ENCODE measurements at regions not wholly inside any gene's neighbourhood (a gene's known extent, or its start where the extent isn't known, plus 50 kb on each side); places are given as distances from the start of the nearest gene placed in this dataset.

DNA sequence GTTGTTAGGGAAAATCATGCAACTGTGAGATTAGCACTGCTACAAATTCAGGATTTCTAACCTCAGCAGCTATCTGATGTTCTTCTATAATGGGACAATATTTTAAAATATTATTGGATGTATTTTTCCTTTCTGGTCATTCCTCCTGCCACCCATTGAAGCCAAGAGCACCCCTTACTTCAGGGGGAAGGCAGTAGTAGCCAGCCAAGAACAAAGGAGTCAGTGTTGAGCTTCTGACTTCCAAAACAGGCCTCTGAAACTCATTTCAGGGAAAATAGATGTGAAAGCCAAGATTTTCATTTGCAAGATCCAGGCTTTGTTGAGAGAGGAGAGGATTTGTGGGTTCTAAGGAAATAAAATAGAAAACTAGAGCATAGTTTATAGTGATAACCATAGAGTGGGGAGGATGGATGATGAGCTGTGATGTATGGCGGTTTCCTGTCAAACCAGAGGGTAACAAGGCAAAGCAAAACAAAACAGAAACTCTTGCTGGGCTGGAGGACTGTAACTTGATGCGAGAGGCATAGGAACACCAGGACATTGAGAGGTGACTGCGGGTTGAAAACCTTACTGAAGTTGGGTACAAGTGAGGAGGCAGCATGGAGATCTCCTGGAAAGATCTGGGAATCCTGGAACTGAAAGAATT, 173.7 kb upstream of the LEF1 start:
- Histone ChIP-seq H3K9me2 (ENCODE audit: insufficient read depth, low read length) (no peaks in the 10 kb centered on the region), H3K27ac (ENCODE audit: low read depth, low read length, poor library complexity, severe bottlenecking) (no peak overlapping the region), H3K4me1 (ENCODE audit: insufficient read depth, low read length, poor library complexity, severe bottlenecking) (no peaks in the 10 kb centered on the region), H2AFZ (ENCODE audit: low read length) (peak overlapping the region; percentile 44; the same call in 1 of the 2 replicates), H4K20me1 (ENCODE audit: insufficient read depth, low read length) (no peaks in the 10 kb centered on the region), H3K9me3 (ENCODE audit: low read length) (no peaks in the 10 kb centered on the region), H3K4me3 (ENCODE audit: low read depth, low read length, poor library complexity, severe bottlenecking) (no peak overlapping the region), H3K4me2 (ENCODE audit: low read length) (no peak overlapping the region), H3K36me3 (ENCODE audit: insufficient read depth, low read length) (no peaks in the 10 kb centered on the region), H3K79me2 (ENCODE audit: insufficient read depth, low read depth, low read length) (no peaks in the 10 kb centered on the region)
- BruUV-seq (replicated peaks) = no TSS peak
- ChIA-PET POLR2A (interaction anchor here (1.0 to 1.2 kb wide), 2 partner anchors 7 to 12 kb away, joined by 3 to 4 read pairs; no protein-coding TSS in a partner anchor), CTCF (ENCODE audit: unreplicated experiment) (no interaction called here)
- TF ChIP-seq EZH2phosphoT487 (IDR thresholded peaks at IDR 0.05; ENCODE audit: borderline replicate concordance, low read depth, low read length) = no peak
- no peak for TF ChIP-seq CTCF (conservative IDR thresholded peaks at IDR 0.05; ENCODE audit: low read length)
- intact Hi-C loops (cut with micrococcal nuclease; ENCODE audit: unreplicated experiment) = no loop called here
- peak; percentile 7 for DNase-seq (ENCODE audit: low spot score)

GRCh38 chr4:108337923-108338322, 169.2 kb upstream of the LEF1 start:
- no peak overlapping the region for H3K4me2 ChIP-seq (ENCODE audit: low read length)
- no peak overlapping the region for H2AFZ ChIP-seq (ENCODE audit: low read length)
- no peaks in the 10 kb centered on the region for H3K9me3 ChIP-seq (ENCODE audit: low read length)
- H4K20me1 ChIP-seq (ENCODE audit: insufficient read depth, low read length) = no peaks in the 10 kb centered on the region
- no peak overlapping the region for H3K4me3 ChIP-seq (ENCODE audit: low read depth, low read length, poor library complexity, severe bottlenecking)
- H3K4me1 ChIP-seq (ENCODE audit: insufficient read depth, low read length, poor library complexity, severe bottlenecking) = no peaks in the 10 kb centered on the region
- DNase-seq (ENCODE audit: low spot score) = no peak
- H3K36me3 ChIP-seq (ENCODE audit: insufficient read depth, low read length) = no peaks in the 10 kb centered on the region
- no TSS peak for BruUV-seq (replicated peaks)
- no peak overlapping the region for H3K27ac ChIP-seq (ENCODE audit: low read depth, low read length, poor library complexity, severe bottlenecking)
- intact Hi-C loops (cut with micrococcal nuclease; ENCODE audit: unreplicated experiment) = no loop called here
- no peaks in the 10 kb centered on the region for H3K79me2 ChIP-seq (ENCODE audit: insufficient read depth, low read depth, low read length)
- POLR2A ChIA-PET = interaction anchor here (0.5 kb wide), 1 partner anchor 637 kb away, joined by 3 read pairs; no protein-coding TSS in a partner anchor
- TF ChIP-seq EZH2phosphoT487 (IDR thresholded peaks at IDR 0.05; ENCODE audit: borderline replicate concordance, low read depth, low read length) (no peak), CTCF (conservative IDR thresholded peaks at IDR 0.05; ENCODE audit: low read length) (no peak)
- H3K9me2 ChIP-seq (ENCODE audit: insufficient read depth, low read length) = no peaks in the 10 kb centered on the region
- CTCF ChIA-PET (ENCODE audit: unreplicated experiment) = no interaction called here

- Histone ChIP-seq H4K20me1 (ENCODE audit: insufficient read depth, low read length) (no peaks in the 10 kb centered on the region), H3K36me3 (ENCODE audit: insufficient read depth, low read length) (no peaks in the 10 kb centered on the region), H3K4me3 (ENCODE audit: low read depth, low read length, poor library complexity, severe bottlenecking) (no peak overlapping the region), H3K9me3 (ENCODE audit: low read length) (no peaks in the 10 kb centered on the region), H3K9me2 (ENCODE audit: insufficient read depth, low read length) (no peaks in the 10 kb centered on the region), H3K79me2 (ENCODE audit: insufficient read depth, low read depth, low read length) (no peaks in the 10 kb centered on the region), H2AFZ (ENCODE audit: low read length) (no peak overlapping the region), H3K4me2 (ENCODE audit: low read length) (no peak overlapping the region), H3K4me1 (ENCODE audit: insufficient read depth, low read length, poor library complexity, severe bottlenecking) (no peaks in the 10 kb centered on the region), H3K27ac (ENCODE audit: low read depth, low read length, poor library complexity, severe bottlenecking) (no peak overlapping the region)
- CTCF ChIA-PET (ENCODE audit: unreplicated experiment) = no interaction called here
- POLR2A ChIA-PET = interaction anchor here (0.6 to 1.3 kb wide), 4 partner anchors 12 to 41 kb away, joined by 3 read pairs; no protein-coding TSS in a partner anchor
- BruUV-seq (replicated peaks) = no TSS peak
- intact Hi-C loops (cut with micrococcal nuclease; ENCODE audit: unreplicated experiment) = no loop called here
- DNase-seq (ENCODE audit: low spot score) = no peak
- TF ChIP-seq EZH2phosphoT487 (IDR thresholded peaks at IDR 0.05; ENCODE audit: borderline replicate concordance, low read depth, low read length) (no peak), CTCF (conservative IDR thresholded peaks at IDR 0.05; ENCODE audit: low read length) (no peak)
Observed at GRCh38 chr4:108336076-108336475, 167.3 kb upstream of the LEF1 start.

Data from OCI-LY7 (cell line).